Pancreas (tissue), 10 donors: ENCODE measurements at regions not wholly inside any gene's neighbourhood (a gene's known extent, or its start where the extent isn't known, plus 50 kb on each side); places are given as distances from the start of the nearest gene placed in this dataset.
A peak's percentile ranks its signal among the peaks of the same experiment; 100 is the strongest.

Experiments
- ATAC-seq, 4 donors: fragments of 200-7000 bp; cut with Tn5 transposase; one replicate each; pipeline versions ENCODE4 v1.8.0 to v1.9.1; 2020; ENCODE audit warnings: mild to moderate bottlenecking in 4 of 4, moderate library complexity in 4 of 4
- DNase-seq, 6 donors: peaks; one replicate each; pipeline ENCODE4 v3.0.0-alpha.2; 2020
- FAIRE-seq: peaks from 2 replicates; lab custom pipeline; 2012; peaks lifted over from hg19 to GRCh38; lab: Jason Lieb, UNC
- H3K27ac ChIP-seq, 4 donors: fragments of 200-600 bp; sonication (generic); 1 replicate in 3 of 4; 2 replicates in 1 of 4; pipeline versions ENCODE4 v1.5.0 to v1.8.0; 2020
- H3K27me3 ChIP-seq, 4 donors: fragments of 200-600 bp; one replicate each; pipeline ENCODE4 v1.8.0; 2021
- H3K36me3 ChIP-seq, 3 donors: fragments of 200-600 bp; sonication (generic) in 1 of 3; one replicate each; pipeline versions ENCODE4 v1.5.0 to v1.8.0; 2020 to 2021
- H3K4me1 ChIP-seq, 3 donors: fragments of 200-600 bp; one replicate each; pipeline ENCODE4 v1.8.0; 2021
- H3K4me3 ChIP-seq, 4 donors: fragments of 200-600 bp; sonication (generic) in 2 of 4; one replicate each; pipeline versions ENCODE4 v1.5.0 to v1.8.0; 2020 to 2021
- H3K9me3 ChIP-seq, 4 donors: fragments of 200-600 bp; one replicate each; pipeline ENCODE4 v1.8.0; 2021
- WGBS, 2 donors: extraction: QIAGEN DNeasy Blood & Tissue Kit; methylation state at CpG; one replicate each; pipeline ENCODE4 v1.1.7; 2013; 5-methylcytosine and 5-hydroxymethylcytosine counted together
- intact Hi-C, 3 donors: fragments of 100-400 bp; cut with DNase I; formaldehyde crosslinking; loops; one replicate each; pipeline versions ENCODE4 v1.11.1 to v1.14.2; 2022
- TF ChIP-seq, protein P1 (sequence below), 4 donors: fragments of 200-600 bp; sonication (generic) in 3 of 4; IDR thresholded peaks; one replicate each; pipeline versions ENCODE4 v1.5.0 to v1.8.0; 2021; ENCODE audit warnings: antibody characterized with exemption in 4 of 4
- donor health status: healthy with polysubstance abuse.
- donor health status: DM: no; HTN: no; CAD: no; lungs with moderate emphysema.
- donor health status: DM: no; HTN: no; CAD: no.
- donor health status: control.
- donor health status: control.
- donor health status: Bipolar disorder and iron deficiency.
- donor health status: DM: yes; HTN: yes; CAD: no.
- donor health status: DM: no; HTN: no; CAD: no.
- donor health status: DM: no; HTN: no; CAD: no.
- donor health status: DM: yes; HTN: yes; CAD: no.

DNA sequence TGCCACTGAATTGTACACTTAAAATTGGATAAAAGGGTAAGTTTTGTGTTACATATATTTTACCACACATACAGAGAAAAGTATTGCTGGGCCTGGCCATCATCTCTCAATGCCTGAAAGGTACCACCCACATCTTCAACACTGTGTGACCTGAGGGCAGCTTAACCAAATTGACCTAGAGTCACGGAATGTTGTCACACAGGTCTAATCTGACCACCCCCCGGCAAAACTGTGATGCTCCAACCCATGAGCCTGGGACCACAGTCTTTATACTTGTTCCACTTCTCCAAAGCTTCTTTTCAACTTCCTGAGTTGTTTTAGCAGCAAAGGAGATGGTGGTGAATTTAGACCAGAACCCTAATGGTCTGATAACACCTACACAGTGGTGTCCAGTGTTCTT is 210.3 kb upstream of the TPM1 start:
- no peak overlapping the region for H3K4me3 ChIP-seq
- FAIRE-seq, result no peak

DNA sequence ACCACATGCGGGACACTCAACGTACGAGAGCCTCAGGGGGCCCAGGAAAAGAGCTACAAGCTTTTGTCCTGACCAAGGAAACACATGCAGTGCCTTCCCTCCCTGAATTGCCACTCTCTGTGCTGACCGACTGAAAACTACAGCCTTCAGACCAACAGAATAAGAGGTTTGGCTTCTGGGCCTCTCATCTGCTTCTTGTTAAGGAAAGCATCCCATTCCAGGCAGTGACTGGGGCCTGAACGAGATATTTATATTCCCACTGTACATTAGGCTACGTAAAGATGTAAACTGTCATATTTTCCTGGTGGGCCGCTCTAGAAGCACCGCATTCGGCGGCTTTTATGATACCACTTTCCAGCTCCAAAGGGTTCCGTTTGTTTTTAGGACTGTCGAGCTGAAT is 208.9 kb upstream of the TPM1 start:
- 89 to 95% methylated on average over 12 of the region's 12 CpGs for WGBS, 2 donors
- no peak overlapping the region for H3K4me3 ChIP-seq
- TF ChIP-seq, protein P1, sequence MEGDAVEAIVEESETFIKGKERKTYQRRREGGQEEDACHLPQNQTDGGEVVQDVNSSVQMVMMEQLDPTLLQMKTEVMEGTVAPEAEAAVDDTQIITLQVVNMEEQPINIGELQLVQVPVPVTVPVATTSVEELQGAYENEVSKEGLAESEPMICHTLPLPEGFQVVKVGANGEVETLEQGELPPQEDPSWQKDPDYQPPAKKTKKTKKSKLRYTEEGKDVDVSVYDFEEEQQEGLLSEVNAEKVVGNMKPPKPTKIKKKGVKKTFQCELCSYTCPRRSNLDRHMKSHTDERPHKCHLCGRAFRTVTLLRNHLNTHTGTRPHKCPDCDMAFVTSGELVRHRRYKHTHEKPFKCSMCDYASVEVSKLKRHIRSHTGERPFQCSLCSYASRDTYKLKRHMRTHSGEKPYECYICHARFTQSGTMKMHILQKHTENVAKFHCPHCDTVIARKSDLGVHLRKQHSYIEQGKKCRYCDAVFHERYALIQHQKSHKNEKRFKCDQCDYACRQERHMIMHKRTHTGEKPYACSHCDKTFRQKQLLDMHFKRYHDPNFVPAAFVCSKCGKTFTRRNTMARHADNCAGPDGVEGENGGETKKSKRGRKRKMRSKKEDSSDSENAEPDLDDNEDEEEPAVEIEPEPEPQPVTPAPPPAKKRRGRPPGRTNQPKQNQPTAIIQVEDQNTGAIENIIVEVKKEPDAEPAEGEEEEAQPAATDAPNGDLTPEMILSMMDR (IDR thresholded peaks at IDR 0.05), result no peak
- intact Hi-C loops, result no loop called here
- H3K9me3 ChIP-seq, result no peaks in the 10 kb centered on the region
- H3K27me3 ChIP-seq, result no peaks in the 10 kb centered on the region
- H3K27ac ChIP-seq, result no peak overlapping the region
- DNase-seq, result no peak
- FAIRE-seq, result no peak
- H3K4me1 ChIP-seq, result peaks cover 0 to 10% (median 0%) of the 10 kb centered on the region in 3 donors
- H3K36me3 ChIP-seq, result no peaks in the 10 kb centered on the region
- no peak for ATAC-seq

More for the DNA sequence above, 210.3 kb upstream of the TPM1 start:
- Histone ChIP-seq H3K4me1 (peaks cover 0 to 14% (median 4%) of the 10 kb centered on the region in 3 donors), H3K27ac (no peak overlapping the region), H3K27me3 (no peaks in the 10 kb centered on the region), H3K9me3 (no peaks in the 10 kb centered on the region), H3K36me3 (no peaks in the 10 kb centered on the region)
- TF ChIP-seq, protein P1 (IDR thresholded peaks at IDR 0.05), result no peak
- ATAC-seq, result no peak
- no peak for DNase-seq
- intact Hi-C loops, result no loop called here
- 82 to 85% methylated on average over 2 of the region's 2 CpGs for WGBS, 2 donors

DNA sequence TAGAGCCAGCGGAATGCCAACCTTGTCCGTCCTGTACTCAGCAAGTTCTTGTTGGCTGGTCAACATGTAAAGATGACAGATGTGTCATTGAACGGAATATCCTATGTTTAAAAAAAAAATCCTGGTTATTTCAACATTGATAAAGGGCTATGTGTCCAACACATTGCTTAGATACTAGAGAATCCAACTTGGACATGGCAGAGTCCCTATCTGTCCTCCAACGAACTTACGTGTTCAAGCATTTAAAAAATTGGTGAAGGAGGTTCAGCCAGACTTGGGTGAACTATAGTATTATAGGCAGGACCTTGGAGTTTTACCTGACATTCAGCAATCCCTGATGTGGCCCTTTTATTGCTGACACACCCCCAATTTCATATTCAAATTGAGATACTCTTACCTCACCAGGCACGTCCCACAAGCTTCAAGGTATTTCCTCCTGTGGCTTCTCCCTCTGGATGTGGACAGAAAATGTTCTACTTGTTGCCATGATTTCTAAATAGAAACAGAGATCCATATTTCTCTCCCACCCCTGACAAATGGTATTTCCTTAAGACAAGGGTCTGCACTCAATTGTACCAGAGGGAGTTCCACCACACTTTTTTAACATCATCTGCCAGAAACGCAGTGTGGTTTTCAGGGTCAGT is 207.7 kb upstream of the TPM1 start:
- Histone ChIP-seq H3K27me3 (no peaks in the 10 kb centered on the region), H3K9me3 (no peaks in the 10 kb centered on the region), H3K36me3 (peaks cover 0 to 8% (median 0%) of the 10 kb centered on the region in 3 donors), H3K4me3 (no peak overlapping the region), H3K27ac (peak overlapping the region in 2 of 4 donors; percentile 22 to 52), H3K4me1 (peaks cover 0 to 10% (median 0%) of the 10 kb centered on the region in 3 donors)
- ATAC-seq (peak; percentile 38 to 69 (median 55)), FAIRE-seq (no peak), DNase-seq (no peak)
- intact Hi-C loops, result no loop called here
- 76 to 81% methylated on average over 7 of the region's 7 CpGs for WGBS, 2 donors
- TF ChIP-seq, protein P1 (IDR thresholded peaks at IDR 0.05), result no peak

DNA sequence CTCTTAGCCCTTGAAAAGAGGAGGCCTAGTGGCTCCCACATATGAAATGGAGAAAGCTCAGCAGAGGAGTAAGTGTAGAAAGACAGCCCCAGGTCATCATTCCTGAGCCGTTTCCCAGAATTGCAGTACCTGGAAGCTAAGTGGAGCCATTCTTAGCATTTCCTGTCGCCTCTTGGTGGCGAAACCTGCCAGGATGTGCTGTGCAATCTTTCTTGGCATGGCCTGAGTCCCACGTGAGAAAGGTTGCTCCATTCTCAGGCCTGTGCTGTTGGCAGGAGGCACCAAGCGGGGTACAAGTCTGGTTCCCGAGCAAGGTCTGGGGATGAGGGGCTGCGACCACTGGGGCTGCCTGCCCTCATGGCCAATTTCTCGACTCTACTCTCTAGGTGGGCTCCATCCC is 207.2 kb upstream of the TPM1 start:
- peaks cover 0 to 10% (median 0%) of the 10 kb centered on the region in 3 donors for H3K4me1 ChIP-seq
- FAIRE-seq (no peak), DNase-seq (peak; percentile 64 to 83 (median 77)), ATAC-seq (peak; percentile 96 to 98 (median 96))
- H3K9me3 ChIP-seq, result no peaks in the 10 kb centered on the region
- no peaks in the 10 kb centered on the region for H3K27me3 ChIP-seq
- no peak overlapping the region for H3K4me3 ChIP-seq
- peaks cover 0 to 8% (median 0%) of the 10 kb centered on the region in 3 donors for H3K36me3 ChIP-seq
- intact Hi-C loops, result no loop called here
- peak overlapping the region in 2 of 4 donors; percentile 22 to 52 for H3K27ac ChIP-seq
- TF ChIP-seq, protein P1 (IDR thresholded peaks at IDR 0.05), result no peak
- WGBS, 2 donors, result 48 to 49% methylated on average over 8 of the region's 8 CpGs

DNA sequence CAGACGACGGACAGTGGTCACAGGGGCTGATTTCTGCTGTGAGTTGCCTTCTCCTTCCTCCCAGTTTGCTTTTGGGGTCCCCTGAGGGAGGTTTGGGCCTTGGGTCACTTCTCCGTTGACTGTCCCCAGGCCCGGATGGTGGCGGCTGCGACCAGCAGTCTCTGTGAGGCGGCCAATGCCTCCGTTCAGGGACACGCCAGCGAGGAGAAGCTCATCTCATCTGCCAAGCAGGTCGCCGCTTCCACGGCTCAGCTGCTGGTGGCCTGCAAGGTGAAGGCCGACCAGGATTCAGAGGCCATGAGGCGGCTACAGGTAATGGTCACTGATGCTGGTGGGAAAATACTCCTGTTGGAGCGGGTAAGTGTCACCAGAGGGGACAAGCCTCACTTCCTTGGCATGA is 206.8 kb upstream of the TPM1 start:
- Histone ChIP-seq H3K4me1 (peaks cover 0 to 10% (median 0%) of the 10 kb centered on the region in 3 donors), H3K27me3 (no peaks in the 10 kb centered on the region), H3K9me3 (no peaks in the 10 kb centered on the region), H3K36me3 (peaks cover 0 to 8% (median 0%) of the 10 kb centered on the region in 3 donors), H3K27ac (no peak overlapping the region), H3K4me3 (no peak overlapping the region)
- ATAC-seq (no peak), DNase-seq (no peak), FAIRE-seq (no peak)
- TF ChIP-seq, protein P1 (IDR thresholded peaks at IDR 0.05), result no peak
- 95 to 96% methylated on average over 16 of the region's 16 CpGs for WGBS, 2 donors
- intact Hi-C loops, result no loop called here
